GM18505 (cell line): ENCODE measurements at regions not wholly inside any gene's neighbourhood (a gene's known extent, or its start where the extent isn't known, plus 50 kb on each side); places are given as distances from the start of the nearest gene placed in this dataset.

ENCODE experiments used
- ATAC-seq: cut with Tn5 transposase; IDR thresholded peaks from one replicate; pipeline ENCODE4 v1.9.1; 2021; ENCODE audit not compliant: unreplicated experiment
- POLR2A ChIP-seq: IDR thresholded peaks from 4 replicates; pipeline ENCODE4 v1.6.1; 2011; ENCODE audit warnings: borderline replicate concordance; ENCODE audit not compliant: insufficient read depth, insufficient read length; ENCODE audit errors: extremely low read depth

- TF ChIP-seq POLR2A, result no peak
- ATAC-seq, result no peak
Measured at GRCh38 chr2:185181901-185182300, 556.7 kb upstream of the FSIP2 start.

- no peak for TF ChIP-seq POLR2A
- ATAC-seq, result no peak
Measured at GRCh38 chr2:185185044-185185443, 553.6 kb upstream of the FSIP2 start.

- ATAC-seq, result no peak
- TF ChIP-seq POLR2A, result no peak
Measured at GRCh38 chr2:185187421-185187820, 551.2 kb upstream of the FSIP2 start.

- ATAC-seq, result no peak
- no peak for TF ChIP-seq POLR2A
Measured at GRCh38 chr2:185188656-185189055, 549.9 kb upstream of the FSIP2 start.

GRCh38 chr2:185201063-185201462 lies 537.5 kb upstream of the FSIP2 start:
- no peak for ATAC-seq
- no peak for TF ChIP-seq POLR2A

- TF ChIP-seq POLR2A, result no peak
- no peak for ATAC-seq
Measured at GRCh38 chr2:185202381-185202780, 536.2 kb upstream of the FSIP2 start.

GRCh38 chr2:185202945-185203528 lies 535.6 kb upstream of the FSIP2 start:
- TF ChIP-seq POLR2A, result no peak
- no peak for ATAC-seq

GRCh38 chr2:185208261-185208660 lies 530.3 kb upstream of the FSIP2 start:
- ATAC-seq, result no peak
- no peak for TF ChIP-seq POLR2A

GRCh38 chr2:185215497-185215896 lies 523.1 kb upstream of the FSIP2 start:
- no peak for ATAC-seq
- no peak for TF ChIP-seq POLR2A

- no peak for ATAC-seq
Measured at GRCh38 chr2:185219981-185220380, 518.6 kb upstream of the FSIP2 start.

GRCh38 chr2:185222311-185222710 lies 516.3 kb upstream of the FSIP2 start:
- no peak for TF ChIP-seq POLR2A
- no peak for ATAC-seq

More at GRCh38 chr2:185219981-185220380, 518.6 kb upstream of the FSIP2 start:
- no peak for TF ChIP-seq POLR2A

GRCh38 chr2:185227391-185227790 lies 511.2 kb upstream of the FSIP2 start:
- no peak for TF ChIP-seq POLR2A

GRCh38 chr2:185239491-185239890 lies 499.1 kb upstream of the FSIP2 start:
- TF ChIP-seq POLR2A, result no peak
- ATAC-seq, result no peak

More at GRCh38 chr2:185227391-185227790, 511.2 kb upstream of the FSIP2 start:
- ATAC-seq, result no peak

- no peak for TF ChIP-seq POLR2A
Measured at GRCh38 chr2:185240796-185241195, 497.8 kb upstream of the FSIP2 start.

GRCh38 chr2:185241556-185241955 lies 497.0 kb upstream of the FSIP2 start:
- no peak for TF ChIP-seq POLR2A
- no peak for ATAC-seq

More at GRCh38 chr2:185240796-185241195, 497.8 kb upstream of the FSIP2 start:
- ATAC-seq, result no peak
